Tongue (tissue), 1 donor: ENCODE measurements at regions not wholly inside any gene's neighbourhood (a gene's known extent, or its start where the extent isn't known, plus 50 kb on each side); places are given as distances from the start of the nearest gene placed in this dataset.
"Not testable (repeated sequence)": the region's sequence is repeated elsewhere in the genome, so short reads cannot be mapped to it uniquely, and the experiment has no call there.

Source experiments
- DNase-seq: peaks from one replicate; pipeline ENCODE4 v3.0.0-alpha.2; 2015

- no peak for DNase-seq
Observed at GRCh38 chr12:31216479-31216878, 109.5 kb downstream of the SINHCAF start.

- no peak for DNase-seq
Observed at GRCh38 chr12:31217356-31218130, 108.4 kb downstream of the SINHCAF start.

- DNase-seq, result no peak
Observed at GRCh38 chr12:31218203-31219025, 107.5 kb downstream of the SINHCAF start.

- no peak for DNase-seq
Observed at GRCh38 chr12:31219521-31219920, 106.4 kb downstream of the SINHCAF start.

GRCh38 chr12:31220061-31220460 lies 105.9 kb downstream of the SINHCAF start:
- no peak for DNase-seq

GRCh38 chr12:31220633-31221550 lies 105.1 kb downstream of the SINHCAF start:
- DNase-seq, result peak; percentile 65

- DNase-seq, result no peak
Observed at GRCh38 chr12:31221551-31221945, 104.4 kb downstream of the SINHCAF start.

GRCh38 chr12:31222620-31223222 lies 103.2 kb downstream of the SINHCAF start:
- no peak for DNase-seq

- not testable (repeated sequence) for DNase-seq
Observed at GRCh38 chr12:31223640-31224039, 102.3 kb downstream of the SINHCAF start.

GRCh38 chr12:31224768-31225448 lies 101.0 kb downstream of the SINHCAF start:
- DNase-seq, result peak; percentile 37

GRCh38 chr12:31225656-31226535 lies 100.1 kb downstream of the SINHCAF start:
- DNase-seq, result no peak

- peak; percentile 88 for DNase-seq
Observed at GRCh38 chr12:31226639-31227038, 99.3 kb downstream of the SINHCAF start.

GRCh38 chr12:31227401-31227981 lies 98.5 kb downstream of the SINHCAF start:
- peak; percentile 82 for DNase-seq

- DNase-seq, result peak; percentile 81
Observed at GRCh38 chr12:31228811-31229792, 96.8 kb downstream of the SINHCAF start.

- DNase-seq, result no peak
Observed at GRCh38 chr12:31230004-31230403, 95.9 kb downstream of the SINHCAF start.
